CD14-positive monocyte (primary cell): ENCODE measurements at regions not wholly inside any gene's neighbourhood (a gene's known extent, or its start where the extent isn't known, plus 50 kb on each side); places are given as distances from the start of the nearest gene placed in this dataset.

Experiments
- DNase-seq, 3 donors: peaks; one replicate each; pipeline ENCODE4 v3.0.0-alpha.2; 2011 to 2022
- H2AFZ ChIP-seq: 2 replicates; pipeline ENCODE4 v1.6.0; 2012; ENCODE audit warnings: mild to moderate bottlenecking, low read depth, low read length, inconsistent platforms; ENCODE audit not compliant: insufficient read depth, poor library complexity, severe bottlenecking
- H3K27ac ChIP-seq, 2 donors: 1 replicate in 1 of 2; 2 replicates in 1 of 2; pipeline ENCODE4 v1.5.1; 2012 to 2013; ENCODE audit warnings: low read length in 2 of 2, control low read depth in 1 of 2, inconsistent platforms in 1 of 2, low read depth in 1 of 2, mild to moderate bottlenecking in 1 of 2
- H3K27me3 ChIP-seq, 2 donors: one replicate each; pipeline versions ENCODE4 v1.6.0 to v1.6.1; 2011 to 2013; ENCODE audit warnings: low read length in 2 of 2; ENCODE audit not compliant: control insufficient read depth in 2 of 2, insufficient read depth in 2 of 2
- H3K36me3 ChIP-seq, 2 donors: replicated peaks in 1 of 2; 1 replicate in 1 of 2; 2 replicates in 1 of 2; pipeline versions ENCODE4 v1.5.1 to v1.6.1; 2012 to 2013; ENCODE audit warnings: low read length in 2 of 2, control low read depth in 1 of 2, inconsistent platforms in 1 of 2, mild to moderate bottlenecking in 1 of 2; ENCODE audit not compliant: insufficient read depth in 2 of 2, control insufficient read depth in 1 of 2
- H3K4me1 ChIP-seq, 2 donors: 1 replicate in 1 of 2; 2 replicates in 1 of 2; pipeline versions ENCODE4 v1.5.1 to v1.6.1; 2012 to 2013; ENCODE audit warnings: low read length in 2 of 2, control low read depth in 1 of 2, inconsistent platforms in 1 of 2, mild to moderate bottlenecking in 1 of 2, moderate library complexity in 1 of 2; ENCODE audit not compliant: insufficient read depth in 2 of 2, control insufficient read depth in 1 of 2
- H3K4me2 ChIP-seq: replicated peaks from 2 replicates; pipeline ENCODE3; 2012; ENCODE audit warnings: low read length, moderate library complexity, mild to moderate bottlenecking; ENCODE audit not compliant: poor library complexity, severe bottlenecking; ENCODE audit errors: extremely low read depth
- H3K4me3 ChIP-seq, 3 experiments: fragments of 200-600 bp in 1 of 3; sonication (generic) in 1 of 3; replicated peaks in 1 of 3; 1 replicate in 2 of 3; 2 replicates in 1 of 3; pipeline ENCODE4 v1.5.1; 2011 to 2013; ENCODE audit warnings: low read length in 3 of 3, mild to moderate bottlenecking in 3 of 3, control low read depth in 2 of 3, low read depth in 2 of 3, inconsistent platforms in 1 of 3, moderate library complexity in 1 of 3
- H3K79me2 ChIP-seq: 2 replicates; pipeline ENCODE4 v1.6.0; 2012; ENCODE audit warnings: mild to moderate bottlenecking, control low read depth, inconsistent platforms, low read length, moderate library complexity; ENCODE audit not compliant: insufficient read depth
- H3K9ac ChIP-seq: 2 replicates; pipeline ENCODE4 v1.6.0; 2017; ENCODE audit warnings: low read length, mild to moderate bottlenecking; ENCODE audit not compliant: insufficient read depth, poor library complexity, severe bottlenecking
- H3K9me3 ChIP-seq, 2 donors: replicated peaks in 1 of 2; 1 replicate in 1 of 2; 2 replicates in 1 of 2; pipeline versions ENCODE4 v1.5.1 to v1.6.1; 2012 to 2013; ENCODE audit warnings: low read length in 2 of 2, control low read depth in 1 of 2; ENCODE audit not compliant: control insufficient read depth in 1 of 2, insufficient read depth in 1 of 2
- H4K20me1 ChIP-seq: 2 replicates; pipeline ENCODE4 v1.6.0; 2012; ENCODE audit warnings: mild to moderate bottlenecking, low read length, control low read depth, moderate library complexity; ENCODE audit not compliant: insufficient read depth
- H3K27ac Mint-ChIP-seq, 7 donors: one replicate each; pipeline ENCODE4 v1.8.0; 2020; ENCODE audit warnings: mild to moderate bottlenecking in 7 of 7, mixed read lengths in 7 of 7, moderate library complexity in 6 of 7, inconsistent platforms in 2 of 7
- H3K27me3 Mint-ChIP-seq, 3 donors: one replicate each; pipeline ENCODE4 v1.8.0; 2021 to 2022; ENCODE audit warnings: low read depth in 3 of 3, mild to moderate bottlenecking in 3 of 3, mixed read lengths in 3 of 3, moderate library complexity in 3 of 3, inconsistent platforms in 1 of 3
- H3K36me3 Mint-ChIP-seq, 2 donors: one replicate each; pipeline ENCODE4 v1.8.0; 2020; ENCODE audit warnings: mixed read lengths in 2 of 2, inconsistent platforms in 1 of 2, mild to moderate bottlenecking in 1 of 2
- H3K4me1 Mint-ChIP-seq: one replicate; pipeline ENCODE4 v1.8.0; 2020; ENCODE audit warnings: mild to moderate bottlenecking, mixed read lengths
- H3K4me3 Mint-ChIP-seq, 2 donors: one replicate each; pipeline ENCODE4 v1.8.0; 2020; ENCODE audit warnings: mild to moderate bottlenecking in 2 of 2, mixed read lengths in 2 of 2, moderate library complexity in 1 of 2
- H3K9me3 Mint-ChIP-seq, 7 donors: one replicate each; pipeline ENCODE4 v1.8.0; 2020 to 2022; ENCODE audit warnings: mixed read lengths in 7 of 7, mild to moderate bottlenecking in 6 of 7, moderate library complexity in 6 of 7, inconsistent platforms in 2 of 7
- WGBS: methylation state at CpG from one replicate; pipeline ENCODE4 v1.1.5; 2013; ENCODE audit warnings: missing lambda C conversion rate; ENCODE audit not compliant: insufficient coverage; 5-methylcytosine and 5-hydroxymethylcytosine counted together
- intact Hi-C, 2 donors: fragments of 100-400 bp; cut with micrococcal nuclease; formaldehyde crosslinking; loops; one replicate each; pipeline versions ENCODE4 v1.15.0 to v1.15.1; 2023
- TF ChIP-seq, protein P1 (sequence below): fragments of 200-600 bp; IDR thresholded peaks from one replicate; pipeline ENCODE4 v1.8.0; 2022; ENCODE audit warnings: antibody characterized with exemption, mild to moderate bottlenecking

DNA sequence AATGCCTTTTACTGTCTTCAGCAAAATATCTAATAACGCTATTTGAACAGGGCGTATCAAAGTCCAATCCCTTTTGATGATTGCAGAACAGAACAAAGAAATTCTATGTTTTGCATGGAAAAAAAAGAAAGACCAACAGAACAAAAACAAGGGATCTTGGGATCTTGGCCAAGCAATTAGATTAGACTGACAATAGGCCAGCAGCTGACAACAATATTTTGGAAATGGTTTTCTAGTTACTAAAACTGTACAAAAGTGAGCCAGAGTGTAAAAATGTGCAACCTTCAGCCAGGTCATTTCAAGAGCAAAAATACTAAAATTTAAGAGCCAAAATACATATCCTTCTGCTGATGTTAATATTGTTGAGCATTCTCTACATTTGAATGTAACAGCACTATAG lies 716.5 kb upstream of the KCND2 start:
- Histone ChIP-seq H3K27ac (no peak overlapping the region), H3K4me1 (no peaks in the 10 kb centered on the region), H3K36me3 (no peaks in the 10 kb centered on the region), H4K20me1 (no peaks in the 10 kb centered on the region), H2AFZ (no peak overlapping the region), H3K4me2 (no peak overlapping the region), H3K79me2 (no peaks in the 10 kb centered on the region), H3K4me3 (no peak overlapping the region), H3K9me3 (peaks cover 0 to 2% of the 10 kb centered on the region in 2 donors), H3K27me3 (no peaks in the 10 kb centered on the region), H3K9ac (no peak overlapping the region)
- Mint-ChIP-seq H3K4me3 (no peak overlapping the region), H3K27me3 (peaks cover 0 to 2% (median 0%) of the 10 kb centered on the region in 3 donors), H3K27ac (no peak overlapping the region), H3K36me3 (no peaks in the 10 kb centered on the region), H3K4me1 (no peaks in the 10 kb centered on the region), H3K9me3 (peaks cover 0 to 5% (median 2%) of the 10 kb centered on the region in 7 donors)
- DNase-seq: no peak
- intact Hi-C loops: no loop called here
- TF ChIP-seq, protein P1, sequence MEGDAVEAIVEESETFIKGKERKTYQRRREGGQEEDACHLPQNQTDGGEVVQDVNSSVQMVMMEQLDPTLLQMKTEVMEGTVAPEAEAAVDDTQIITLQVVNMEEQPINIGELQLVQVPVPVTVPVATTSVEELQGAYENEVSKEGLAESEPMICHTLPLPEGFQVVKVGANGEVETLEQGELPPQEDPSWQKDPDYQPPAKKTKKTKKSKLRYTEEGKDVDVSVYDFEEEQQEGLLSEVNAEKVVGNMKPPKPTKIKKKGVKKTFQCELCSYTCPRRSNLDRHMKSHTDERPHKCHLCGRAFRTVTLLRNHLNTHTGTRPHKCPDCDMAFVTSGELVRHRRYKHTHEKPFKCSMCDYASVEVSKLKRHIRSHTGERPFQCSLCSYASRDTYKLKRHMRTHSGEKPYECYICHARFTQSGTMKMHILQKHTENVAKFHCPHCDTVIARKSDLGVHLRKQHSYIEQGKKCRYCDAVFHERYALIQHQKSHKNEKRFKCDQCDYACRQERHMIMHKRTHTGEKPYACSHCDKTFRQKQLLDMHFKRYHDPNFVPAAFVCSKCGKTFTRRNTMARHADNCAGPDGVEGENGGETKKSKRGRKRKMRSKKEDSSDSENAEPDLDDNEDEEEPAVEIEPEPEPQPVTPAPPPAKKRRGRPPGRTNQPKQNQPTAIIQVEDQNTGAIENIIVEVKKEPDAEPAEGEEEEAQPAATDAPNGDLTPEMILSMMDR: no peak
- no CpG with 5 or more reads among the region's 2 CpGs for WGBS

DNA sequence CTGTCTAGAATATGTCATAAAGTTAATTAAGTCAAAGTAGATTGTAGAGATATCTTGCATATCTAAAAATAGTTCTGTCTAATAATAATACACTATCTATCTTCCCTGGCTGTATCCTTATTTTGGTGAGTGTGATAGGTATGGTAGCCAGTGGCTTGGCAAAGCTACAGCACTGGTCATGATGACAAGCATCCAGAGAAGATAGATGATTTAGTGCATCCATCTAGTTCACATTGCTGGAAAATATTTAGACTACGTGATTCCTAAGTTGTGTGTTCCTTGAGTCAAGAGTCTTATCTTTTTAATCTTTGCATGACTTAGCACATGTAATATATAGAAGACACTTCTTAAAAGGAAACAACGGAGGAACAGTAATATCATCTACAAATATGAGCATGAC lies 711.2 kb upstream of the KCND2 start:
- no peaks in the 10 kb centered on the region for H3K27me3 ChIP-seq
- no peak overlapping the region for H2AFZ ChIP-seq
- intact Hi-C loops: no loop called here
- peaks cover 0 to 2% of the 10 kb centered on the region in 2 donors for H3K9me3 ChIP-seq
- Mint-ChIP-seq H3K9me3 (peaks cover 0 to 7% (median 3%) of the 10 kb centered on the region in 7 donors), H3K4me3 (no peak overlapping the region), H3K4me1 (no peaks in the 10 kb centered on the region), H3K27ac (no peak overlapping the region), H3K36me3 (no peaks in the 10 kb centered on the region), H3K27me3 (peaks cover 0 to 2% (median 0%) of the 10 kb centered on the region in 3 donors)
- no peaks in the 10 kb centered on the region for H3K36me3 ChIP-seq
- no peak for DNase-seq
- no peak overlapping the region for H3K4me3 ChIP-seq
- no peaks in the 10 kb centered on the region for H3K79me2 ChIP-seq
- TF ChIP-seq, protein P1: no peak
- H3K4me1 ChIP-seq: no peaks in the 10 kb centered on the region
- H3K27ac ChIP-seq: no peak overlapping the region
- no peaks in the 10 kb centered on the region for H4K20me1 ChIP-seq
- H3K9ac ChIP-seq: no peak overlapping the region
- H3K4me2 ChIP-seq: no peak overlapping the region
- WGBS: no CpG with 5 or more reads among the region's 2 CpGs
